ENCODE measurements at regions not wholly inside any gene's neighbourhood (a gene's known extent, or its start where the extent isn't known, plus 50 kb on each side); places are given as distances from the start of the nearest gene placed in this dataset.

DNA sequence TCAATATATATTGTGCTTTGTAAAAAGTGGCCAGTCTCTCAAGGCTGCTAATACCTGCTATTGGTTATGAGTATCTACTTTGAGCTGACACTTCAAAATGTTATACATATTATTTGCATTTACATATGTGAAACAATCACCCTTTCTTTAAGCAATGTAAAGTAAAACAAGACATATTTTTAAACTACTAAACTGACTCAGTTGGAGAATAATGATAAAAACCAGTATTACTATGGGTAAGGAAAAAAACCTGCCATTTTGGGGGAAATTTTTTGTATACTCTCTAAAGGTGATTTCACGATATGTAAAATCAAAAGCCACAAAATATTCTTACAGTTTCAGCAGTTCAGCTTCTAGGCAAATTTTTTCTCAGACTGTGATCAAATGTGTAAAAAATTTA lies 232.3 kb downstream of the PRL start:
- no peak for DNase-seq (ENCODE audit: extremely low spot score)
- ChIA-PET CTCF (interaction anchor here (1.2 to 1.3 kb wide), 3 partner anchors 10 to 16 kb away, joined by 3 read pairs; no protein-coding TSS in a partner anchor), POLR2A (interaction anchor here (0.9 kb wide), 1 partner anchor 471 kb away, joined by 3 read pairs; no protein-coding TSS in a partner anchor)
- TF ChIP-seq, protein P1, sequence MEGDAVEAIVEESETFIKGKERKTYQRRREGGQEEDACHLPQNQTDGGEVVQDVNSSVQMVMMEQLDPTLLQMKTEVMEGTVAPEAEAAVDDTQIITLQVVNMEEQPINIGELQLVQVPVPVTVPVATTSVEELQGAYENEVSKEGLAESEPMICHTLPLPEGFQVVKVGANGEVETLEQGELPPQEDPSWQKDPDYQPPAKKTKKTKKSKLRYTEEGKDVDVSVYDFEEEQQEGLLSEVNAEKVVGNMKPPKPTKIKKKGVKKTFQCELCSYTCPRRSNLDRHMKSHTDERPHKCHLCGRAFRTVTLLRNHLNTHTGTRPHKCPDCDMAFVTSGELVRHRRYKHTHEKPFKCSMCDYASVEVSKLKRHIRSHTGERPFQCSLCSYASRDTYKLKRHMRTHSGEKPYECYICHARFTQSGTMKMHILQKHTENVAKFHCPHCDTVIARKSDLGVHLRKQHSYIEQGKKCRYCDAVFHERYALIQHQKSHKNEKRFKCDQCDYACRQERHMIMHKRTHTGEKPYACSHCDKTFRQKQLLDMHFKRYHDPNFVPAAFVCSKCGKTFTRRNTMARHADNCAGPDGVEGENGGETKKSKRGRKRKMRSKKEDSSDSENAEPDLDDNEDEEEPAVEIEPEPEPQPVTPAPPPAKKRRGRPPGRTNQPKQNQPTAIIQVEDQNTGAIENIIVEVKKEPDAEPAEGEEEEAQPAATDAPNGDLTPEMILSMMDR (IDR thresholded peaks at IDR 0.05; ENCODE audit: control extremely low read depth, extremely low read depth, low read depth, missing control alignments), result no peak

DNA sequence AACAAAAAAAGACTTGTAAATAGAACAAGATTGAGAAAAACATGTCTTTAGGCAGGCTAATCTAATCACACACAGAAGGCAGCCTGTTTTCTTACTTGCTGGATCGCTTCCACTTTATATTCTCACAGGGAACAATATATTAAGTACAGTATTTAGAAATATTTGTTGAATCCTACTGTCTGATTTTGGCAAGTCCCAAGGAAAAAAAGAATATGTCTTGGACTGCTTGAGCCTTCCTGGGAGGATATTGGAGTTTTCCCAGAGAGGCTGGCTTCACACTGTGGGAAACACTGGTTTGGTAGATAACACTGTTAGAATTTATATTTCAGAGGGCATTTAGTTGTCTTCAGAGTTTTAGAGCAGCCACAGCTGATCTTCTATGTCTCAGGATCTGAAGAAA lies 229.7 kb downstream of the PRL start:
- ChIA-PET CTCF (no interaction called here), POLR2A (no interaction called here)
- TF ChIP-seq, protein P1 (IDR thresholded peaks at IDR 0.05; ENCODE audit: control extremely low read depth, extremely low read depth, low read depth, missing control alignments), result no peak
- DNase-seq (ENCODE audit: extremely low spot score), result no peak

DNA sequence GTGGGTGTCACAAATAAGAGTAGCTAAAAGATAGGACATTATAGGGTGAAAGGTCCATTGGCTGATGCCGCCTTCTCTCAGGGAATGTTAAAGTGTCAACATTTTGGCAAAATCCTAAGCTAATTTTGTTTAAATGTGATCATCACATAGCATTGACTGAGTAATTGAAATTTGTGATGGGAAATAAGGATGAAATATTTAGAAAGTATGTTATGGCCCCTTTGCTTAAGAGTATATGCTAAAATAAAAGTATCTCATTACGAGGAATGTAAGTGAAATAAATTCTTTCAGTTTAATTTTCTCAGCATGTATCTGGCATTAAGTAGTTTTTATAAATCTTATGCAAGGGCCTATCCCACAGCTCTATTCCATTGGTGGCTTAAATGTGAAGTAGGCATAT lies 229.2 kb downstream of the PRL start:
- DNase-seq (ENCODE audit: extremely low spot score), result no peak
- TF ChIP-seq, protein P1 (IDR thresholded peaks at IDR 0.05; ENCODE audit: control extremely low read depth, extremely low read depth, low read depth, missing control alignments), result no peak
- POLR2A ChIA-PET, result interaction anchor here (0.7 kb wide), 1 partner anchor 473 kb away, joined by 3 read pairs; no protein-coding TSS in a partner anchor
- CTCF ChIA-PET, result interaction anchor here (1.0 to 2.2 kb wide), 3 partner anchors 8 to 39 kb away, joined by 3 to 5 read pairs (median 3); no protein-coding TSS in a partner anchor

DNA sequence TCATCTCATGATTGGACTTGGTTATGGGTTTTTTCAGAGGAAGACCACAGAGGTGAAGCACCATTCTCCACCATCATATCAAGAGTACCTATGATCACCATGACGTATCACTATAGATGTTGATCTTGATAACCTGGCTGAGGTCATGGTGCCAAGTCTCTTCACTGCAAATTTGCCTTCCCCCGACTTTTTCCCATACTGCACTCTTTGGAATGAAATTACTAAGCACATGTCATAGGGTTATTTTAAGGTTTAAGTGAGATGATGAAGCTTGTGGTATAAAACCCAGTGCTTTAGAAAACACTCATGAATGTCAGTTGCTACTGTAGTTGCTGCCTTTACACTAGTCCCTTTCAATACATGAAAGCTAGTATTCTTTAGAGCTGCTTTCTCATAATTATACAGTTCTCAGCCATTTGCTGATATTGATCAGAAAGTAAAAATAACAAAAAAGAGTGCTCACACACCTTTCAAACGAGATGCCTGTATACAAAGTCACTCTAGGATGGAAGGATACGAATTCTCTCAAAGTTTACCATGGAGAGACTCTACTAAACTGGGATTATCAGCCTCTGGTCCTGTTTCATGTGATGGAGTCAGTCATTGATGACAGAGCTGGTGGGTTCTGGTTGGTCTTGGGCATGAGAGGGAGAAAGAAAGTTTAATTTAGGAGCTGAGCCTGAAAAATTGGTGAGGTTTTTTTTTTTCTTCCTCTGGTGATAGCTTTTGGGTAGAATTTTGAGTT lies 228.1 kb downstream of the PRL start:
- TF ChIP-seq, protein P1 (IDR thresholded peaks at IDR 0.05; ENCODE audit: control extremely low read depth, extremely low read depth, low read depth, missing control alignments), result no peak
- DNase-seq (ENCODE audit: extremely low spot score), result no peak
- ChIA-PET CTCF (interaction anchor here (1.0 to 2.2 kb wide), 4 partner anchors 9 to 41 kb away, joined by 3 to 5 read pairs (median 4); no protein-coding TSS in a partner anchor), POLR2A (no interaction called here)

DNA sequence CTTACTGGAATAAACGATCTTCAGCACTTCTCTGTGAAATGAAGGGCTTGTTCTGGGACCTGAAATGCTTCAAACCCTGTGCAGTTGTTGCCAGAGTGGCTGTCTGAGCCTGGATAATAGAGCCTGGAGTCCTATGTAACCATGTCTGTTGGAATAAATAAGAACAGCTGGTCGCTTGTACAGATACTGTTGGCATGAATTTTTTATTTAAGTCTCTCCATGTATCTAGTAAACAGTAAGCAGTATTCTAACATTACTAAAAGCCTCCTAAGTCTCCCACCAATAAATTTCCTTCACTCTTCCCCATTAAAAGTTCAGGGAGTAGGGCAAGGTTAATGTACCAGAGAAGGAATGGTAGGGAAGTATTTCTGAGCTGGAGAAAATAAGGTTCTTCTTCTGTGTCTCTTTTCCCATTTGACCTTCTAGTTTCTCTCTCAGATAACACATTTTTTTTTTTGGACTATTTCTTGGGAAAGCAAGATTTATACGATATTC lies 227.5 kb downstream of the PRL start:
- TF ChIP-seq, protein P1 (IDR thresholded peaks at IDR 0.05; ENCODE audit: control extremely low read depth, extremely low read depth, low read depth, missing control alignments), result no peak
- DNase-seq (ENCODE audit: extremely low spot score), result no peak
- POLR2A ChIA-PET, result no interaction called here
- CTCF ChIA-PET, result interaction anchor here (1.4 to 2.2 kb wide), 2 partner anchors 9 kb away, joined by 4 to 5 read pairs; no protein-coding TSS in a partner anchor

DNA sequence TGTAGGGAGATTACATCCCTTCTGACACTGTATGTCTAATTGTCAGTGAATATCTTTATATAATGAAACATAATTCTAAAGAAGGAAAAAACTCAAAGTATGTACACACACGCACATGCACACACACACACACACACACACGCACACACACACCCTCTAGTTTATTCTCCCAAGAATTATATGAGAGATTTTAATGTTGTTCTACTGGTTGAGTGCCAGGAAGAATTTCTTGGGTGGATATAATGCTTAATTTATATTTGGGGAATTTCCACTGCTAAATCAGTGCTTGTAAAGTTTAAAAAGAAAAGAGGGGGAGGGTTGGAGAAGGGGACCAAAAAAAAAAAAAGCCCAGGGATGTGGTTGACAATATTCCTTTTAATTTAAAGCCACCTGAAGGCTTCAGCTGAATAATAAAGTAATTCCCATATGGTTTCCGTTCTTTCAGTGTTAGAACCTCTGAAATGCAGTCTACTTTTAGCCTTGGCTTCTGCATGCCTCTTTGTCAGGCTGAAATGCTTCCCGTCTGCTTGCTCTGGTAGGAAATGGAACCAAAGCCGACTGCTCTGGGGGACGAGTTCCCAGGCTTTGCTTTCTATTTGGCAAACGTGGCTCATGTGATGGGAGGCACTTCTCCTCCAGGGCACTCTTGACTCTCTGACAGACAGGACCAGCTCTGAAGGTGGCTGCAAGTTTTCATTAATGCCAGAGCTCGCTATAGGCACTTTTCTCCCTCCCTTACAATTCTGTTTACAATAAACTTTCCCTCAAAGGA lies 225.4 kb downstream of the PRL start:
- DNase-seq (ENCODE audit: extremely low spot score), result no peak
- TF ChIP-seq, protein P1 (IDR thresholded peaks at IDR 0.05; ENCODE audit: control extremely low read depth, extremely low read depth, low read depth, missing control alignments), result no peak
- POLR2A ChIA-PET, result no interaction called here
- CTCF ChIA-PET, result interaction anchor here (1.1 kb wide), 1 partner anchor 14 kb away, joined by 4 read pairs; no protein-coding TSS in a partner anchor
